ENCODE measurements at regions not wholly inside any gene's neighbourhood (a gene's known extent, or its start where the extent isn't known, plus 50 kb on each side); places are given as distances from the start of the nearest gene placed in this dataset.

GRCh38 chr2:71803398-71803797 lies 344.3 kb downstream of the CYP26B1 start:
- DNase-seq = no peak

DNA sequence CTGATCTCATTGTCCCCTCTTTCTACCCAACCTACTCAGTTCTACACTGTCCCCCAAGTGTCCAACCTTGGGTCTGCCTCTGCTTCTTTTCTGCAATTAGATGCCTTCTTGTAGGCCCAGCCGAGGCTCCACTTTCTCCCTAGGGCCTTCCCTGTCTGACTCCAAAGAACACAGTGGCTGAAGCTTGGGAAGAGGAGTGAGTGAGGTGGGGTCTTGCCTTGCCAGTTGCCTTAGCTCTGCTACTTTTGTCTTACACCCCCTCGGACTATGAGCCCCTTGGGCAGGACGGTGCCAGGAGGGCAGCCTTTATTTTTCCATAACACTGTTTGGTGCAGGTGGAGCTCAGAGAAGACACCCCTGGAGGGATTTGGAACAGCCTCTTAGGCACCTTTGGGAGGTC lies 345.1 kb downstream of the CYP26B1 start:
- no peak for DNase-seq

DNA sequence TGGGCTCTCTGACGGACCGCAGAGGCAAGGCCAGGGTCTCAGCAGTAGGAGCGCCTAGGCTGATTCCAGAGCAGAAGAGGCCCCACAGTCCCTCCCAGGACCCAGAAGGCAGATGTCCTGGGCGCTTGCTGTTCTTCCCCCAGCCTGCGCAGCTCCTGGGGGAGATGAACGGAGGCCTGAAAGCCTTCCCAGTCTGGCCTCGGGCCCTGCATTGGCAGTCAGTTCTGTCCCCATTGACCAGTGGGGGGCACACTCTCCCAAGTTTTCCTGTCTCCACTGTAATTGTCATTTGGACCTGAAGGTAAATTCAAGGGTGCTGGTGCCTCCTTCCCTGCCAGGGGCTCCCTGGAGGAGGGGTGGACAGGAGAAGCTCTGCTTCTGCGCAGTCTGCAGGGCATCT lies 345.7 kb downstream of the CYP26B1 start:
- no peak for DNase-seq

DNA sequence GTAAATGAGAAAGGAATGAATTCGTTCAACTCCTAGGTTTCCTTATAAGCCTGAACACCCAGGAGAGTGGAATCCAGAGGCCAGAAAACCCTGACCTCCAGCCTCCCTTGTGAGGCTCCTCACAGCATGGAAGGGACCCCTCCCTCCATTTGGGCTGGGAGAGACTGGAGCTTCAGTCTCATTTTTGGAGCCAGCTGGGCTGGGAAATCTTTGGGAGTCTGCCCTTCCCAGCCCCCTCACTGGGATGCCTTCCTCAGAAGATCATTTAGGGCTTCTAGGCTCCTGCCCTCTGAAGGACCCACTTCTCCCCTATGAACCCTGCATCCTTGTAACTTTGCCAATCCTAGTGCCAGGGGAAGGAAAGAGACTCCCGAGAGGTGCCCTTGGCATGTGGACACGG lies 346.1 kb downstream of the CYP26B1 start:
- no peak for DNase-seq

GRCh38 chr2:71800851-71801250 lies 346.8 kb downstream of the CYP26B1 start:
- DNase-seq = no peak

DNA sequence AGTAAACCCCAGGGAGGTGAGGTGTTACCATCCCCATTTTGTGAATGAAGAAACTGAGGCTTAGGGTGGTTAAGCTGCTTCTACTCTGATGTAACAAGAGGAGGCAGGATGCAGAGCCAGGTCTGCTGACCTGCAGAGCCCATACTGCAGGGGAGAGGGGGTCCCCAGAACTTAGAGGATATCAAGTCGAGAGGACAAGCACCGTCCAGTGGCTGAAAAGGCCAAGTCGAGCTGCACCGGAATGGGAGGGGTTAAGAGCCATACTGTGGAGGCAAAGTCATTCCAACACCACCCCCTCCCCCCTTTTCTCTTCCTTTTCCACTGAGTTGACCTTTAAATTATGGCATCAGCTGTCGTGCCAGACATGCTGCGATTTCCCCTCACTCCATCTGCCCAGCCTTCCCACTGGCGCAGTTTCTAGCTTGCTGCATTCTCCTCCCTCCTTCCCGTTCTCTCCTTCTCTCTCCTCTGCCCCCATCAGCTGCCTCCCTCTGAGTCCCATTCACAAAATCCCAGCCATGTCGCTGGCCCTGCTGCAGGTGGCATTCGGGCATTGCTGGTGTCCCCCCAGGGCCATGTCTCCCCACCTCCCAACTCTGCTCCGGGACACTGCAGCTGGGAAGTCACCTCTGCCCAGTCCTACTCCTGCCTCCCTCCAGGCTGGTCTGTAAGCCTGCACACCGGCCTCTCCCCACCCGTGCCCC lies 346.9 kb downstream of the DYSF start:
- no peak for DNase-seq

DNA sequence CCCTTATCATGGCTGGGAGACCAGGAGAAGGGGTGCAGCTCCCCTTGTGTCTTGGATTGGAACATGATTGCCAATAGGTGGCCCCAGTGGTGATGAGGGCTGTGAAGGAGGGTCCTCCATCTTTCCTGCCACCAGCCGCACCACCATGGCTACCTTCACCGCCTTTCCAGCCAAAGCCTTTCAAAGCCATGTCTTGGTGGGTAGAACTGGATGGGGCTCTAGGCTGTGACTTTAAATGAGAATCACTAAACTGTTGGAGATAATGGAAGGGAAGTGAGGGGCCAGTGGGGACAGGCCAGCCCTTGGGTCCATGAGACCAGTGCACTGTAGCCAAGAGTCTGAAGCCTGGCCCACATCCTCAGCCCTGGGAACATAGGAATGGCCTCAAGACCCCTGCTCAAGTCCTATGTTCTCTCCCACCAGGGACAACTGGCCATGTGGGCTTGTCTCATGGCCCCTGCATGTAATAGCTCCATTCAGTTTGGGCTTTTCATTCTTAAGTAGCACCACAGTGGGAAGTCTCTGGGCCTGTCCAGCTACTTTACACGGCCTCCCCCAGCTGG lies 345.7 kb downstream of the DYSF start:
- no peak for DNase-seq

DNA sequence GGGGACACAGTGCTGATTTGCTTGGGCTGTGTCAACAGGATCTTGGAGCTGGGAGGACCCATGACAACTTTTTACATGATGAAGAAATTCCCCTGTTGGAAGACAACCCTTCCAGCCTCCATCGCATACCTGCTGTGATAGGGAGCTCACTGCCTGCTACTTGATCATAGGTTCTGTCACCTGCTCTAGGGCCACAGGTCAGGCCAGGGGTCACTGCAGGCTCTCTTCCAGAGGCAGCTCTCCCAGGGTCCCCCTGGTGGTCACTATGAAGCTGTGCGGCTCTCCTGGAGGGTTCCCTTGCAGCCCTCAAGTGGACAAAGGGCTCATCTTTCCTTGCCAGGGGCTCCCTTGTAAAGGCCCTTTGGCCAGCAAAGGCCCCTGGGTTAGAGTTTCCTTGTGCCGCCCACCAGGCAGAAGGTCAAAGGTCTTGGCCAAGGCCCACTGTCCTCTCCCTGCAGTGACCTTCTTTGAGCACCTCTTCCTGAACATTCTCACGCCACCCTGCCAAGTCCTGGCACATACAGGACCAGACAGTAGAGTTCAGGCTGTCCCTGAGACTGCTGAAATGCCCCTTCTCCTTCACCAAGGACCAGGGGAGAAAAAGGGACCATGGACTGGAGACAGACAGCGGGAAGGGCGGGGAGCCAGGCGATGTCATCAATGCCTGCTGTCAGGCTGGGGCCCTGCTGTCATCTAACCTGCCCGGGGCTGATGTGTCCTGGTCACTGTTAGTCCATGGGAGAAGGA lies 345.1 kb downstream of the DYSF start:
- DNase-seq = peak; percentile 20

- DNase-seq = no peak
These were observed 343.9 kb downstream of the DYSF start for GRCh38 chr2:71797035-71797810.

GRCh38 chr2:71796174-71796593 lies 342.8 kb downstream of the DYSF start:
- no peak for DNase-seq

DNA sequence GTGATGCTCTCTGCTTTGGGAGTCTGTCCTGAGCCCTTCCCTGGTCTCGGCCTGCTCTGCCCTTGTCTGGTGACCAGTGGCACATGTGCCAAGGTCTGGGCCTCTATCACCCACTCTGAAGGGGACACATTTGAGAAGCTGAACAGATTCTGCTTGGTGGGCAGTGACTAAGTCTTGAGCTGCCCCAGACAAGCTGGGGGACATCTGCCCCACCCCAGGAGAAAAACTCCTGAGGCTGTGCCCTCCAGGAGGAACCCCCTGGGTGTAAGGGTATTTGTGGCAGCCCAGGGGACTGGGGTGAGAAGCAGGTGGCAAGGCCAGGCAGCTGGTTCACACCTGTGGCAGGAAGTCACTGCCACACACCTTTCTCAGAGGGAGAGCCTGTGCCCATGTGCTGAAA lies 342.1 kb downstream of the DYSF start:
- DNase-seq = no peak

- DNase-seq = no peak
These were observed 341.2 kb downstream of the DYSF start for GRCh38 chr2:71794611-71795010.

DNA sequence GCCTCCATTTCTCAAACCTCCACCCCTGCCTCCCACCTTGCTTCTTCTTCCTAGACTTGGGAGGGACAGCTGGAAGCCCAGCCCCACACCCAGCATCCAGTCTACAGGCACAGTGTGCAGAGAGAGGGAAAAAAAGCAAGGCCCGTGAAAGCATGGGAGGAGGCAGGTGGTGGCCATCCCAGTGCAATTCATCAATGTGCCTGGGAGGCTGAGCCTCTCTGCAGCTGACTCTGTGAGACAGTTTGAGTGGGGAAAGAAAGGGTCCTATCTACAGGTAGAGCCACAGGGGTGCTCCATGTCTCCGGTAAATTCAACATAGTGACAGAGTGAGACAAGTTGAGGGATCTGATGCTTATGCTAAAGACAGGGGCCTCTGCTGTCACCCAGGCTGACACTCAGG lies 340.6 kb downstream of the DYSF start:
- DNase-seq = no peak

- no peak for DNase-seq
These were observed 339.8 kb downstream of the DYSF start for GRCh38 chr2:71792926-71793761.

DNA sequence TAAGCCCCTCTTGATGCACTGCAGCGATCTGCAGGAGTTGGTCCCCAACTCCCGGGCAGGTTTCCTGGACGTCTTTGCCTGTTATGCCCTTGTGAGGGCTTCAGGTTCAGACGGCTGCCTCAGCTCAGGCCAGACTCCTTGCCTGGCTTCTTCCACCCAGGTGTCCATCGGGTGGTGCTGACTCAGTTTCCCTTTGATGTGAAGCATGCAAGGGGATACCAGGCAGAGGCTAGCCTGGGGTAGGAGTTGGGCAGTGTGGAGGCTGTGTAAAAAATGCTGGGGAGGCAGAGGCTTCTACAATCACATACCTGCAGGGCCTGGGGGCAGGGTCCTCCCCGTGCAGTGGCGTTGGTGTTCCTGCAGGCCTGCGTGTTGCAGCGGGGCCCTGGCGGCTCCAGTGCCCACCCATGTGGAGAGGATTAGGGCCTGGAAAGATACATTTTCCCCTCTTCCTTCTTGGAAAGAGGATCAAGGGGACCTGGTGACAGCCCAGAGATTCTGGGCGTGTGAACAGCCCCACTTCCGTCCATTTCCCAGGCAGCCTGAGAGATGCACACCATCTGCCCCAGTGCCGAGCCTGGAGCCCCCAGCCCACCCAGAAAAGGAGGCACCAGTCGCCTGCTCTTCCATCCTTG lies 338.3 kb downstream of the DYSF start:
- DNase-seq = no peak

GRCh38 chr2:71791061-71791450 lies 337.7 kb downstream of the DYSF start:
- DNase-seq = no peak

DNA sequence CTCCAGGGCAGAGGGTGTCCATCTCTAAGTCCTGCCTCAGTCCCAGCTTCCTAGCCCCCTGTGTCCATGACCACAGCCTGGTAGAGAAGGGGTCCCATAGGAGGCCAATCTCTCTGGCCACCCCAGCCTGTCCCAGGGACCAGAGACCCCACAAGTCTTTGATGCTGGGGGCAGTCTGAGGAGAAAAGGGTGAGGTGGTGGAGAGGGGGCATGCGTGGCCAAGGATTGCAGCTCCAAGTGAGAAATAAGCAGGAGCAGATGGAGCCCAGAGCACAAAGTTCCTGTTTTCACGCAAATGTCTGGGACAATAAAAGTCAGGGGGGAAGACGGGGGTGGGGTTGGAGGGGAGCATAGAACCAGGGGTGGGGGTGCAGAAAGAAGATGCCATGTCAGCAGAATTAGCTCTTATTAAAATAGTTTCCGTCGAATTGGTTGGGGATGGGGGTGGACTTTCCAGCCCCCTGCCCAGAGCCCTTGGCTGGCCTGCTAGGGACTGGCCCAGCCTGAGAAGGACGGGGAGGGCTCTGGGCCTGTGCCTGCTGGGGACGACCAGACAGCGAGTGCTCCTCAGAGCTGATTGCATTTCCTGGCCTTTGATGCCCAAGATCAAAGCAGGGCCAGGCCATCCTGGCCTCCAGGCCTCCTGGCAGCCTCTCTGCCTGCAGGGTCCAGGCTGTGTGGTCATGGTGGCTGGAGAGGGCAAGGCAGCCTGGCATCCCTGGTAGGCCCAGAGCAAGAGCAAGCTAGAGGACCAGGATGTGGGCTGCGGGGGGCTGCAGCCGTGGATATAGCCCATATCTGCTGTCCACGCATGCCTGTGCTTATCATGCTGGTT lies 337.1 kb downstream of the DYSF start:
- DNase-seq = no peak

- no peak for DNase-seq
These were observed 336.3 kb downstream of the DYSF start for GRCh38 chr2:71789556-71790204.

- DNase-seq = no peak
These were observed 335.4 kb downstream of the DYSF start for GRCh38 chr2:71788601-71789240.

DNA sequence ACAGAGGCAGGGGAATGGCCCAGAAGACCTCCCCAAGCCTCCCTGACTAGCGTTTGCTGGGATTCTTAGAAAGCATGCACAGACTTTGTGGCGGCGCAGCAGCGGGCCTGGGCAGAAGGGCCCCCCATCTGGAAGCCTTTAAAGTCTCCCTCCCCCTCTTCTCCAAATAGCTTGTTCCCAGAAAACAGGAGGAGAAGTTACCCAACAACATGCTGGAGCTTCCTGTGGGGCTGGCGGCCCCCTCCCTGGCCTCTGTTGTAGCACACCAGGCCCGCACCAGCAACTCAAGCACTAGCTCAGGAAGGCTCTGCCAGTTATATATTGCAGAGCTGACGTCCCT lies 334.8 kb downstream of the DYSF start:
- no peak for DNase-seq

Data from NCI-H510A treated with DMSO at 0.1 percent for 48 hours (cell line).